GM21786 (cell line): ENCODE measurements at regions not wholly inside any gene's neighbourhood (a gene's known extent, or its start where the extent isn't known, plus 50 kb on each side); places are given as distances from the start of the nearest gene placed in this dataset.
A peak's percentile ranks its signal among the peaks of the same experiment; 100 is the strongest.
"Not testable (repeated sequence)": the region's sequence is repeated elsewhere in the genome, so short reads cannot be mapped to it uniquely, and the experiment has no call there.

ENCODE experiments used
- ATAC-seq: cut with Tn5 transposase; IDR thresholded peaks from one replicate; pipeline ENCODE4 v1.9.1; 2021; ENCODE audit not compliant: unreplicated experiment

- no peak for ATAC-seq
These were observed 161.5 kb downstream of the NRIP1 start for GRCh38 chr21:14903172-14903865.

- peak; percentile 66 for ATAC-seq
These were observed 163.3 kb downstream of the NRIP1 start for GRCh38 chr21:14901482-14901958.

- no peak for ATAC-seq
These were observed 164.2 kb downstream of the NRIP1 start for GRCh38 chr21:14900611-14901010.

GRCh38 chr21:14900058-14900457, 164.7 kb downstream of the NRIP1 start:
- ATAC-seq, result no peak

GRCh38 chr21:14895792-14896191, 169.0 kb downstream of the NRIP1 start:
- no peak for ATAC-seq

- no peak for ATAC-seq
These were observed 174.7 kb downstream of the NRIP1 start for GRCh38 chr21:14890141-14890540.

GRCh38 chr21:14889080-14889810, 175.6 kb downstream of the NRIP1 start:
- no peak for ATAC-seq

- no peak for ATAC-seq
These were observed 176.6 kb downstream of the NRIP1 start for GRCh38 chr21:14888202-14888601.

- ATAC-seq, result no peak
These were observed 178.8 kb downstream of the NRIP1 start for GRCh38 chr21:14886001-14886400.

GRCh38 chr21:14883351-14883750, 181.4 kb downstream of the NRIP1 start:
- no peak for ATAC-seq

GRCh38 chr21:14882545-14882944, 182.3 kb downstream of the NRIP1 start:
- not testable (repeated sequence) for ATAC-seq

- no peak for ATAC-seq
These were observed 182.8 kb downstream of the NRIP1 start for GRCh38 chr21:14881863-14882499.

GRCh38 chr21:14880922-14881321, 183.9 kb downstream of the NRIP1 start:
- no peak for ATAC-seq

- no peak for ATAC-seq
These were observed 185.3 kb downstream of the NRIP1 start for GRCh38 chr21:14879458-14879857.

- no peak for ATAC-seq
These were observed 185.8 kb downstream of the NRIP1 start for GRCh38 chr21:14878971-14879370.

GRCh38 chr21:14877581-14878228, 187.1 kb downstream of the NRIP1 start:
- peak; percentile 53 for ATAC-seq

- no peak for ATAC-seq
These were observed 188.3 kb downstream of the NRIP1 start for GRCh38 chr21:14876524-14876840.

- peak; percentile 63 for ATAC-seq
These were observed 188.9 kb downstream of the NRIP1 start for GRCh38 chr21:14875704-14876523.

- no peak for ATAC-seq
These were observed 189.6 kb downstream of the NRIP1 start for GRCh38 chr21:14875186-14875585.

GRCh38 chr21:14874379-14874778, 190.4 kb downstream of the NRIP1 start:
- ATAC-seq, result no peak

- no peak for ATAC-seq
These were observed 192.9 kb downstream of the NRIP1 start for GRCh38 chr21:14871861-14872260.
